ENCODE measurements at regions not wholly inside any gene's neighbourhood (a gene's known extent, or its start where the extent isn't known, plus 50 kb on each side); places are given as distances from the start of the nearest gene placed in this dataset.

DNA sequence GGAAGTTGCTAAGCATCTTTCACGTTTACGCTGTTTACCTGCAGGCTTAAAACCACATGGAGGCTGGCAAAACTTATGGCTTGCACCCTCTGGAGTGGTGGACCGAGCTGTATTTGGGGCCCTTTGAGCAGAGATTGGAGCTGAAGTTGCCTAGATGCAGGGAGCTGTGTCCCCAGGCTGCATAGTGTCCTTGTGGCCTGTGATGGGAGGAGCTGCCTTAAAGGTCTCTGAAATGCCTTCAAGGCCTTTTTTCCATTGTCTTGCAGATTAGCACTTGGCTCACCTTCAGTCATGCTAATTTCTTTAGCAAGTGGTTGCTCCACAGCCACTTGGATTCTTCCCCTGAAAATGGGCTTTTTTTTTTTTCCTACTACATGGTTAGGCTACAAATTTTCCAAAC is 81.5 kb upstream of the CHD1 start:
- TF ChIP-seq, protein P1, sequence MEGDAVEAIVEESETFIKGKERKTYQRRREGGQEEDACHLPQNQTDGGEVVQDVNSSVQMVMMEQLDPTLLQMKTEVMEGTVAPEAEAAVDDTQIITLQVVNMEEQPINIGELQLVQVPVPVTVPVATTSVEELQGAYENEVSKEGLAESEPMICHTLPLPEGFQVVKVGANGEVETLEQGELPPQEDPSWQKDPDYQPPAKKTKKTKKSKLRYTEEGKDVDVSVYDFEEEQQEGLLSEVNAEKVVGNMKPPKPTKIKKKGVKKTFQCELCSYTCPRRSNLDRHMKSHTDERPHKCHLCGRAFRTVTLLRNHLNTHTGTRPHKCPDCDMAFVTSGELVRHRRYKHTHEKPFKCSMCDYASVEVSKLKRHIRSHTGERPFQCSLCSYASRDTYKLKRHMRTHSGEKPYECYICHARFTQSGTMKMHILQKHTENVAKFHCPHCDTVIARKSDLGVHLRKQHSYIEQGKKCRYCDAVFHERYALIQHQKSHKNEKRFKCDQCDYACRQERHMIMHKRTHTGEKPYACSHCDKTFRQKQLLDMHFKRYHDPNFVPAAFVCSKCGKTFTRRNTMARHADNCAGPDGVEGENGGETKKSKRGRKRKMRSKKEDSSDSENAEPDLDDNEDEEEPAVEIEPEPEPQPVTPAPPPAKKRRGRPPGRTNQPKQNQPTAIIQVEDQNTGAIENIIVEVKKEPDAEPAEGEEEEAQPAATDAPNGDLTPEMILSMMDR (IDR thresholded peaks at IDR 0.05): no peak
- TF ChIP-seq POLR2A (IDR thresholded peaks at IDR 0.05): no peak
